ENCODE measurements at regions not wholly inside any gene's neighbourhood (a gene's known extent, or its start where the extent isn't known, plus 50 kb on each side); places are given as distances from the start of the nearest gene placed in this dataset.
"Not testable (repeated sequence)": the region's sequence is repeated elsewhere in the genome, so short reads cannot be mapped to it uniquely, and the experiment has no call there.

- DNase-seq (ENCODE audit: extremely low spot score, unreplicated experiment): no peak
- Mint-ChIP-seq H3K9me3 (no peaks in the 10 kb centered on the region), H3K4me1 (ENCODE audit: unreplicated experiment) (no peaks in the 10 kb centered on the region), H3K4me3 (no peak overlapping the region), H3K27me3 (peaks cover 4% of the 10 kb centered on the region), H3K27ac (no peak overlapping the region), H3K36me3 (no peaks in the 10 kb centered on the region)
- TF ChIP-seq CTCF (conservative IDR thresholded peaks at IDR 0.05): no peak
These were observed 79.8 kb downstream of the ZNF92 start for GRCh38 chr7:65453341-65454030.

GRCh38 chr7:65454469-65454868, 80.8 kb downstream of the ZNF92 start:
- peaks cover 4% of the 10 kb centered on the region for H3K27me3 Mint-ChIP-seq
- DNase-seq (ENCODE audit: extremely low spot score, unreplicated experiment): no peak
- H3K27ac Mint-ChIP-seq: no peak overlapping the region
- no peaks in the 10 kb centered on the region for H3K9me3 Mint-ChIP-seq
- TF ChIP-seq CTCF (conservative IDR thresholded peaks at IDR 0.05): no peak
- no peak overlapping the region for H3K4me3 Mint-ChIP-seq
- H3K36me3 Mint-ChIP-seq: no peaks in the 10 kb centered on the region
- H3K4me1 Mint-ChIP-seq (ENCODE audit: unreplicated experiment): no peaks in the 10 kb centered on the region

- DNase-seq (ENCODE audit: extremely low spot score, unreplicated experiment); H3K9me3 Mint-ChIP-seq; H3K27me3 Mint-ChIP-seq; H3K27ac Mint-ChIP-seq; H3K36me3 Mint-ChIP-seq; H3K4me3 Mint-ChIP-seq; H3K4me1 Mint-ChIP-seq (ENCODE audit: unreplicated experiment): not testable (repeated sequence)
These were observed 81.4 kb downstream of the ZNF92 start for GRCh38 chr7:65455050-65455449.

- Mint-ChIP-seq H3K4me1 (ENCODE audit: unreplicated experiment) (no peaks in the 10 kb centered on the region), H3K27me3 (no peaks in the 10 kb centered on the region), H3K36me3 (no peaks in the 10 kb centered on the region), H3K4me3 (no peak overlapping the region), H3K27ac (no peak overlapping the region), H3K9me3 (no peaks in the 10 kb centered on the region)
- no peak for TF ChIP-seq CTCF (conservative IDR thresholded peaks at IDR 0.05)
- no peak for DNase-seq (ENCODE audit: extremely low spot score, unreplicated experiment)
These were observed 84.0 kb downstream of the ZNF92 start for GRCh38 chr7:65457705-65458104.

- no peak for DNase-seq (ENCODE audit: extremely low spot score, unreplicated experiment)
- no peak overlapping the region for H3K4me3 Mint-ChIP-seq
- H3K36me3 Mint-ChIP-seq: no peaks in the 10 kb centered on the region
- H3K9me3 Mint-ChIP-seq: no peaks in the 10 kb centered on the region
- no peak overlapping the region for H3K27ac Mint-ChIP-seq
- no peaks in the 10 kb centered on the region for H3K4me1 Mint-ChIP-seq (ENCODE audit: unreplicated experiment)
- H3K27me3 Mint-ChIP-seq: no peaks in the 10 kb centered on the region
- no peak for TF ChIP-seq CTCF (conservative IDR thresholded peaks at IDR 0.05)
These were observed 85.8 kb downstream of the ZNF92 start for GRCh38 chr7:65459438-65459837.

- Mint-ChIP-seq H3K4me3 (no peak overlapping the region), H3K27ac (no peak overlapping the region), H3K36me3 (no peaks in the 10 kb centered on the region), H3K4me1 (ENCODE audit: unreplicated experiment) (no peaks in the 10 kb centered on the region), H3K27me3 (no peaks in the 10 kb centered on the region), H3K9me3 (no peaks in the 10 kb centered on the region)
- no peak for TF ChIP-seq CTCF (conservative IDR thresholded peaks at IDR 0.05)
- no peak for DNase-seq (ENCODE audit: extremely low spot score, unreplicated experiment)
These were observed 88.6 kb downstream of the ZNF92 start for GRCh38 chr7:65462148-65462716.

All from type B pancreatic cell (in vitro differentiated cells).